ENCODE measurements at regions not wholly inside any gene's neighbourhood (a gene's known extent, or its start where the extent isn't known, plus 50 kb on each side); places are given as distances from the start of the nearest gene placed in this dataset.

GRCh38 chr10:33114451-33114952 is 156.5 kb upstream of the ITGB1 start:
- TF ChIP-seq, protein P1, sequence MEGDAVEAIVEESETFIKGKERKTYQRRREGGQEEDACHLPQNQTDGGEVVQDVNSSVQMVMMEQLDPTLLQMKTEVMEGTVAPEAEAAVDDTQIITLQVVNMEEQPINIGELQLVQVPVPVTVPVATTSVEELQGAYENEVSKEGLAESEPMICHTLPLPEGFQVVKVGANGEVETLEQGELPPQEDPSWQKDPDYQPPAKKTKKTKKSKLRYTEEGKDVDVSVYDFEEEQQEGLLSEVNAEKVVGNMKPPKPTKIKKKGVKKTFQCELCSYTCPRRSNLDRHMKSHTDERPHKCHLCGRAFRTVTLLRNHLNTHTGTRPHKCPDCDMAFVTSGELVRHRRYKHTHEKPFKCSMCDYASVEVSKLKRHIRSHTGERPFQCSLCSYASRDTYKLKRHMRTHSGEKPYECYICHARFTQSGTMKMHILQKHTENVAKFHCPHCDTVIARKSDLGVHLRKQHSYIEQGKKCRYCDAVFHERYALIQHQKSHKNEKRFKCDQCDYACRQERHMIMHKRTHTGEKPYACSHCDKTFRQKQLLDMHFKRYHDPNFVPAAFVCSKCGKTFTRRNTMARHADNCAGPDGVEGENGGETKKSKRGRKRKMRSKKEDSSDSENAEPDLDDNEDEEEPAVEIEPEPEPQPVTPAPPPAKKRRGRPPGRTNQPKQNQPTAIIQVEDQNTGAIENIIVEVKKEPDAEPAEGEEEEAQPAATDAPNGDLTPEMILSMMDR (IDR thresholded peaks at IDR 0.05): no peak
- TF ChIP-seq SIN3A (IDR thresholded peaks at IDR 0.05; ENCODE audit: borderline replicate concordance, insufficient read depth, low read depth, low read length) (no peak), POLR2AphosphoS5 (IDR thresholded peaks at IDR 0.05; ENCODE audit: low read depth, low read length) (no peak), TCF7L2 (IDR thresholded peaks at IDR 0.05; ENCODE audit: low read depth, low read length) (no peak)
